H9 (cell line): ENCODE measurements at regions not wholly inside any gene's neighbourhood (a gene's known extent, or its start where the extent isn't known, plus 50 kb on each side); places are given as distances from the start of the nearest gene placed in this dataset.

Experiments
- DNase-seq: peaks from one replicate; pipeline ENCODE4 v3.0.0-alpha.2; 2017
- H2AFZ ChIP-seq: one replicate; pipeline ENCODE4 v1.6.1; 2013; ENCODE audit warnings: mild to moderate bottlenecking, low read length, control low read depth, moderate library complexity
- H2AK5ac ChIP-seq: 2 replicates; pipeline ENCODE4 v1.6.1; 2013; ENCODE audit warnings: low read length, control low read depth, mixed read lengths; ENCODE audit not compliant: insufficient read length
- H2BK120ac ChIP-seq: one replicate; pipeline ENCODE4 v1.6.1; 2013; ENCODE audit warnings: low read depth, mild to moderate bottlenecking, low read length, control low read depth, inconsistent platforms; ENCODE audit not compliant: poor library complexity, severe bottlenecking
- H2BK12ac ChIP-seq: 2 replicates; pipeline ENCODE4 v1.6.1; 2013; ENCODE audit warnings: low read length, control low read depth, mixed read lengths, low read depth; ENCODE audit not compliant: insufficient read length
- H2BK15ac ChIP-seq: 2 replicates; pipeline ENCODE4 v1.6.1; 2013; ENCODE audit warnings: low read depth, low read length, control low read depth
- H2BK20ac ChIP-seq: one replicate; pipeline ENCODE4 v1.6.1; 2013; ENCODE audit warnings: low read depth, mild to moderate bottlenecking, low read length, control low read depth, inconsistent platforms; ENCODE audit not compliant: poor library complexity, severe bottlenecking
- H2BK5ac ChIP-seq: 2 replicates; pipeline ENCODE4 v1.6.1; 2013; ENCODE audit warnings: low read length, control low read depth, mixed read lengths; ENCODE audit not compliant: insufficient read length
- H3K14ac ChIP-seq: 2 replicates; pipeline ENCODE4 v1.6.1; 2013; ENCODE audit warnings: low read length, control low read depth; ENCODE audit not compliant: insufficient read depth
- H3K18ac ChIP-seq: 2 replicates; pipeline ENCODE4 v1.6.1; 2013; ENCODE audit warnings: low read depth, mild to moderate bottlenecking, mixed read lengths, low read length, control low read depth; ENCODE audit not compliant: insufficient read length
- H3K23ac ChIP-seq: 2 replicates; pipeline ENCODE4 v1.6.1; 2013; ENCODE audit warnings: low read length, control low read depth, mixed read lengths, low read depth; ENCODE audit not compliant: insufficient read length
- H3K23me2 ChIP-seq: 2 replicates; pipeline ENCODE4 v1.6.1; 2013; ENCODE audit warnings: low read depth, mild to moderate bottlenecking, mixed read lengths, low read length, control low read depth; ENCODE audit not compliant: insufficient read length, poor library complexity, severe bottlenecking
- H3K27ac ChIP-seq: 2 replicates; pipeline ENCODE4 v1.5.1; 2013; ENCODE audit warnings: low read length, control low read depth, mixed read lengths, low read depth; ENCODE audit not compliant: insufficient read length
- H3K27me3 ChIP-seq: 2 replicates; pipeline ENCODE4 v1.6.1; 2013; ENCODE audit warnings: low read length, control low read depth, inconsistent platforms; ENCODE audit not compliant: insufficient read depth
- H3K4ac ChIP-seq: 2 replicates; pipeline ENCODE4 v1.6.1; 2013; ENCODE audit warnings: low read depth, mild to moderate bottlenecking, control low read depth, inconsistent platforms, low read length, moderate library complexity
- H3K4me1 ChIP-seq: 2 replicates; pipeline ENCODE4 v1.6.1; 2013; ENCODE audit warnings: low read length, control low read depth, inconsistent platforms; ENCODE audit not compliant: insufficient read depth
- H3K4me2 ChIP-seq: 2 replicates; pipeline ENCODE4 v1.6.1; 2013; ENCODE audit warnings: low read length, control low read depth, mixed read lengths; ENCODE audit not compliant: insufficient read length, insufficient read depth
- H3K56ac ChIP-seq: 2 replicates; pipeline ENCODE4 v1.6.1; 2013; ENCODE audit warnings: low read depth, mild to moderate bottlenecking, mixed read lengths, low read length, control low read depth; ENCODE audit not compliant: insufficient read length
- H3K79me1 ChIP-seq: 2 replicates; pipeline ENCODE4 v1.6.1; 2013; ENCODE audit warnings: low read depth, mild to moderate bottlenecking, moderate library complexity, low read length, control low read depth, inconsistent platforms; ENCODE audit not compliant: insufficient read depth, poor library complexity, severe bottlenecking
- H3K79me2 ChIP-seq: 2 replicates; pipeline ENCODE4 v1.6.1; 2013; ENCODE audit warnings: low read length, control low read depth, inconsistent platforms; ENCODE audit not compliant: insufficient read depth
- H3K9ac ChIP-seq: 2 replicates; pipeline ENCODE4 v1.6.1; 2013; ENCODE audit warnings: low read length, control low read depth, mixed read lengths; ENCODE audit not compliant: insufficient read length; ENCODE audit errors: extremely low read depth
- H3K9me3 ChIP-seq: one replicate; pipeline ENCODE4 v1.6.1; 2013; ENCODE audit warnings: low read depth, low read length, inconsistent platforms; ENCODE audit not compliant: control insufficient read depth
- H3T11ph ChIP-seq: one replicate; pipeline ENCODE4 v1.6.1; 2013; ENCODE audit warnings: mild to moderate bottlenecking, low read length, control low read depth, inconsistent platforms
- H4K20me1 ChIP-seq: one replicate; pipeline ENCODE4 v1.6.1; 2013; ENCODE audit not compliant: control insufficient read depth, insufficient read length, insufficient read depth
- H4K5ac ChIP-seq: 2 replicates; pipeline ENCODE4 v1.6.1; 2013; ENCODE audit warnings: low read depth, mild to moderate bottlenecking, mixed read lengths, low read length, control low read depth; ENCODE audit not compliant: insufficient read length
- H4K8ac ChIP-seq: replicated peaks from 2 replicates; pipeline ENCODE4 v1.6.1; 2013; ENCODE audit warnings: low read length, control low read depth, mixed read lengths, low read depth; ENCODE audit not compliant: insufficient read length
- H4K91ac ChIP-seq: 2 replicates; pipeline ENCODE4 v1.6.1; 2013; ENCODE audit warnings: low read depth, mild to moderate bottlenecking, moderate library complexity, mixed read lengths, low read length, control low read depth; ENCODE audit not compliant: insufficient read length
- H3K27ac Mint-ChIP-seq, 3 experiments: 2 replicates in 2 of 3; 3 replicates in 1 of 3; pipeline ENCODE4 v1.8.0; 2020 to 2021; ENCODE audit warnings: mixed read lengths in 3 of 3, mild to moderate bottlenecking in 1 of 3, moderate library complexity in 1 of 3
- H3K27me3 Mint-ChIP-seq: 2 replicates; pipeline ENCODE4 v1.8.0; 2021; ENCODE audit warnings: low read depth, mild to moderate bottlenecking, moderate library complexity, mixed read lengths
- H3K36me3 Mint-ChIP-seq, 3 experiments: 2 replicates in 2 of 3; 3 replicates in 1 of 3; pipeline ENCODE4 v1.8.0; 2020 to 2021; ENCODE audit warnings: low read depth in 3 of 3, mixed read lengths in 3 of 3; ENCODE audit not compliant: insufficient read depth in 1 of 3
- H3K4me1 Mint-ChIP-seq, 2 experiments: 2 replicates each; pipeline ENCODE4 v1.8.0; 2020; ENCODE audit warnings: mixed read lengths in 2 of 2
- H3K4me3 Mint-ChIP-seq, 2 experiments: 2 replicates in 1 of 2; 3 replicates in 1 of 2; pipeline ENCODE4 v1.8.0; 2020 to 2021; ENCODE audit warnings: mild to moderate bottlenecking in 2 of 2, mixed read lengths in 2 of 2, moderate library complexity in 1 of 2
- H3K9me3 Mint-ChIP-seq, 2 experiments: 2 replicates in 1 of 2; 3 replicates in 1 of 2; pipeline ENCODE4 v1.8.0; 2020; ENCODE audit warnings: mild to moderate bottlenecking in 2 of 2, mixed read lengths in 2 of 2, moderate library complexity in 1 of 2
- CTCF ChIP-seq: fragments of 200-600 bp; sonication (generic); conservative IDR thresholded peaks from 3 replicates; pipeline ENCODE4 v1.8.0; 2021; ENCODE audit warnings: antibody characterized with exemption, mild to moderate bottlenecking
- WGBS: extraction: QIAGEN DNeasy Blood & Tissue Kit; methylation state at CpG from one replicate; pipeline ENCODE4 v1.1.7; 2013; ENCODE audit warnings: missing lambda C conversion rate, low lambda C conversion rate, mixed read lengths; ENCODE audit not compliant: insufficient read length; ENCODE audit errors: extremely low coverage; 5-methylcytosine and 5-hydroxymethylcytosine counted together

GRCh38 chr1:187413405-187414169 is 584.8 kb downstream of the PLA2G4A start:
- H4K8ac ChIP-seq, result no peak overlapping the region
- H4K91ac ChIP-seq, result no peak overlapping the region
- no peak overlapping the region for H3K27ac ChIP-seq
- no peak overlapping the region for H2BK5ac ChIP-seq
- no peaks in the 10 kb centered on the region; the same call in 1 of the 2 replicates for H3K4me1 ChIP-seq
- H2AK5ac ChIP-seq, result no peak overlapping the region
- H3K23ac ChIP-seq, result no peak overlapping the region
- no peaks in the 10 kb centered on the region for H3K27me3 ChIP-seq
- H3K9me3 ChIP-seq, result no peaks in the 10 kb centered on the region
- Mint-ChIP-seq H3K27me3 (no peaks in the 10 kb centered on the region), H3K27ac (peak overlapping the region in 1 of 3 experiments; percentile 3; a peak in 1 of 7 replicates), H3K4me1 (peaks cover 23 to 30% of the 10 kb centered on the region in 2 experiments), H3K36me3 (no peaks in the 10 kb centered on the region), H3K4me3 (no peak overlapping the region), H3K9me3 (no peaks in the 10 kb centered on the region; a peak in 1 of 5 replicates)
- no peak overlapping the region for H3K4ac ChIP-seq
- no peak overlapping the region for H3K56ac ChIP-seq
- no peak overlapping the region for H3K14ac ChIP-seq
- no CpG with 5 or more reads among the region's 2 CpGs for WGBS
- H4K20me1 ChIP-seq, result no peaks in the 10 kb centered on the region
- H2BK12ac ChIP-seq, result no peak overlapping the region
- no peak overlapping the region for H3T11ph ChIP-seq
- H2BK15ac ChIP-seq, result no peak overlapping the region
- H2AFZ ChIP-seq, result no peak overlapping the region
- H2BK120ac ChIP-seq, result no peak overlapping the region
- no peak overlapping the region for H3K4me2 ChIP-seq
- no peak overlapping the region for H4K5ac ChIP-seq
- no peaks in the 10 kb centered on the region for H3K79me1 ChIP-seq
- DNase-seq, result no peak
- H3K79me2 ChIP-seq, result no peaks in the 10 kb centered on the region
- H3K23me2 ChIP-seq, result no peaks in the 10 kb centered on the region
- no peak overlapping the region for H3K18ac ChIP-seq
- H2BK20ac ChIP-seq, result no peak overlapping the region
- TF ChIP-seq CTCF, result peak; percentile 62
- H3K9ac ChIP-seq, result no peak overlapping the region
